Hematopoietic multipotent progenitor cell treated with erythropoietin and hydrocortisone succinate and interleukin-3 and kit ligand, for 4 days (in vitro differentiated cells): ENCODE measurements at regions not wholly inside any gene's neighbourhood (a gene's known extent, or its start where the extent isn't known, plus 50 kb on each side); places are given as distances from the start of the nearest gene placed in this dataset.
"Not testable (repeated sequence)": the region's sequence is repeated elsewhere in the genome, so short reads cannot be mapped to it uniquely, and the experiment has no call there.

Experiments
- DNase-seq: peaks from one replicate; pipeline ENCODE4 v3.0.0-alpha.2; 2015

DNA sequence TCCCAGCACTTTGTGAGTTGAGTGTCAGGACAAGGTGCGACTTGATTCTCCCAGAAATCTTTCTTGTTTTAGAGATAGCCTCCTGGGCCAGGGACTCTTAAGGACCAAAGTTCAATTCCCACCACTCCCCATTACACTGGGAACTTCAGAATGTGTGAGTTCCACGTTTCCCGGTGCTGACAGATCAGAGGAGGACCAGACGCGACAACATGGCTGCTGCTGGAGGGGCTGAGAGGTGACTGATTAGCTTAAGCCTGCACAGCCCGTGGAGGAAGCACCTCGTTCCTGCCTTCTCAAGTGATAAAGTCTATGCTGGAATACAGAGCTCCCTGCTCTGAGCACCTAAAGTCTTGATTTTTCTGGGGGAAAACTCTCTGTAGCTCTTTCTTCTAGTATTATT is 175.2 kb upstream of the FERMT1 start:
- no peak for DNase-seq

DNA sequence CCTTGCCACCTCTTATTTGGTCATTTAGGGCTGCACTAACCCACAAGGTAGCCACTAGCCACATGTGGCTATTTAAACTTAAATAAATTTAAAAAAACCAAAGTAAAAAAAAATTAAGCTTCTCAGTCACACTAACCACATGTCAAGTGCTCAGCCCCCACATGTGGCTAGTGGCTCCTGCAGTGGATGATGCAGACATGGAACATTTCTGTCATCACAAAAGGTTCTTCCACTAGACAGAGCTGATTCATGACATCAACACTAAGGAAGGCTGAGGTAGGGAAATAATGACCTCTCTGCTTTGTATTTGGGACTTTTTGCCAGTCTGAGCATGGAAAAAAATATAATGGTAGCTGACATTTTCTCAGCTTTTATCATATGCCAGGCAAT is 173.0 kb upstream of the FERMT1 start:
- no peak for DNase-seq

DNA sequence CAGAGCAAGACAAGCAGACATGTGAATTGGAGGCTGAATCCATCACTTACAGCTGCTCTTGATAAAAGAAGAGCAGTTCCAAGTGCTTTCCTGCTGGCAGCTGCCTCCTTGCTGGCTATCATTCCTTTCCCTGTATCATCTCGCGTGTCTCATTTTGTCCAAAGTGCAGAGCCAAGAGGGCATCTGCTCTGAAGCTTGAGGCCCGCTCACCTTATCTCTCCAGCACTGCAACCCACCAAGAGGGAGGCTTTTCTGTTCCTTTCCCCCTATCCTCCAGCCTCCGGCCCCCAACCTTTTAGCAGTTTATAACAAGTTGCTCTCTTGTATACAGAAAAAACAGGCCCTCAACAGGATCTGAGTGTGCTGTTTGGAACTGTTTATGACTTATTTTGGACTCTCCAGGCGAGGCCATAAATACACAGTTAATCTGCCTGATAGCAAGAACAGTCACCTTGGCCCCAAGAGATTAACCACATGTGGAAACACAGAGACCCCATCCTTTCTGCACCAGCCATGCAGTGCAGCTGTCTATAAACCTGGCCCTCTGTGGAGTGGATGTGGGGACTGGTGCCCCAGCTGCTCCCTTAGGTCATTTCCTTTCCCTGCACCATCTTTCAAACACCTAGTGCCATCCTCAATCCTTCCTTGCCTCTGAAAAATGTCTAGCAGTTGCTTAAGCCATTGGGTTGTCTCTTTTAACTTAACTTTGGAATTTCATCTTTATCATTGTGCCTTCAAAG is 172.5 kb upstream of the FERMT1 start:
- DNase-seq = no peak

DNA sequence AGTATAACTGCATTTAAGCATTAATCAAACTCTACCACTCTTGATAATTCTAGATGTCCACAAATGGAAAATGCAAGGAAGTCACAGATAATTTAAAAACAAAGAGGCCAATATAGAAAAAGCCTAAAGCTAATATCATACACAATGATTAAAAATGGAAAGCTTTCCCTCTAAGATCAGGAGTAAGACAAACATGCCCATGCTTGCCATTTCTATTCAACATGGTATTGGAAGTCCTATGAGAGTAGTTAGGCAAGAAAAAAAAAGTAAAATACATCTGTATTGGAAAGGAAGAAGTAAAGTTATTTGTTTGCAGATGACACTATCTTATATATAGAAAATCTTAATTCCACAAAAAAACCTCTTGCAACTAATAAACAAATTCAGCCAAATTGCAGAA is 164.6 kb upstream of the FERMT1 start:
- DNase-seq = no peak

DNA sequence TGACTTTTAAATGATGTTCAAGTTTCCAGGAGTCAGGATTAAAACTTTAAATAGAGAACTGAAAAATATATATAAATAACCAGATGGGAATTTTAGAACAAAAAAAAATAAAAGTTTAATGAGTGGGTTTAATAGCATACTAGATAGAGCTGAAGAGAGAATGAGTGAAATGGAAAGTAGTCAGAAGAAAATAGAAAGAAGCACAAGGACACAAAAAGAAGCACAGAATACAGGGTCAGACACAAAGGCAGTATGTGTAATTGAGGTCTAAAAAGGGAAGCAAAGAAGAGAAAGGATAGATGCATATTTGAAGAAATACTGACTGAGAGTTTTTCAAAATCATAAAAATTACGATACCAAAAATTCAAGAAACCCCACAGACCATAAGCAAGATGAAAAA is 159.8 kb upstream of the FERMT1 start:
- no peak for DNase-seq

DNA sequence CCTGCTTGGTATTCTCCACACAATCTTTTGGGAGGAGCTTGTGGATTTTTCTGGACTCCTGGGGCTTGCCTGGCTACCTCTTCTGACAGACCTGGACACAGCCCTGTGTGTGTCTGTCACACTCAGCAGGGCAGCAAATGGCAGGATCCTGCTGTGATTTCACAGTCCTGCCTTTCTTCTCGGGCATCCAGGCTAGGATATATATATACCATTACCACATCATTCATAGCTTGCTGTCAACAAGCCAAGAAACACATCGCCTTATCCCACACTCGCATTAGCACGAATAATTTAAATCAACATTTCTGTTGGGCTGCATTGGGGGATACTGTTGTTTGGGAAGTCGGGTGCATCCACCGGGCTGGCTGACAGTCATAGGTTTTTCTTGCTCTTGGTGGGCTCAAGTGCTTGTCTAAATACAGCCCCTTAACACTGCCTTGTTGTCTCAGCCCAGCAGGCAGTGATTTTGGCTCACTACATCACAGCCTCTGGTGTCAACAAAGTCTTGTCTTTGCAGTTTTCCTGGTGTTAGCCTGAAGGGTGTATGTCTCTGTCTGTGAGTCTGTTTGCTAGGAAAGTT is 154.9 kb upstream of the FERMT1 start:
- no peak for DNase-seq

DNA sequence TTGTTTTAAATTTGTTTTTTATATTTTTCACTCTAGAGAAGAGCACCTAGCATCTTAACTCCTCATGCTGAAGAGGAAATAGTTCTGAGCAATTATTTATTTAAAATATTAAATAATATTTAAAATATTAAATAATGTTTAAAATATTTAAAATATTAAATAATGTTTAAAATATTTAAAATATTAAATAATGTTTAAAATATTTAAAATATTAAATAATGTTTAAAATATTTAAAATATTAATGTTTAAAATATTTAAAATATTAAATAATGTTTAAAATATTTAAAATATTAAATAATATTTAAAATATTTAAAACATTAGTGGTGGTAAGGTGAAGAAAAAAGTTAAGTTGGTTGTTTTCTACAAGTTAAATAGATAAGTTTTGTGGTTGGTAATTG is 147.6 kb upstream of the FERMT1 start:
- not testable (repeated sequence) for DNase-seq

DNA sequence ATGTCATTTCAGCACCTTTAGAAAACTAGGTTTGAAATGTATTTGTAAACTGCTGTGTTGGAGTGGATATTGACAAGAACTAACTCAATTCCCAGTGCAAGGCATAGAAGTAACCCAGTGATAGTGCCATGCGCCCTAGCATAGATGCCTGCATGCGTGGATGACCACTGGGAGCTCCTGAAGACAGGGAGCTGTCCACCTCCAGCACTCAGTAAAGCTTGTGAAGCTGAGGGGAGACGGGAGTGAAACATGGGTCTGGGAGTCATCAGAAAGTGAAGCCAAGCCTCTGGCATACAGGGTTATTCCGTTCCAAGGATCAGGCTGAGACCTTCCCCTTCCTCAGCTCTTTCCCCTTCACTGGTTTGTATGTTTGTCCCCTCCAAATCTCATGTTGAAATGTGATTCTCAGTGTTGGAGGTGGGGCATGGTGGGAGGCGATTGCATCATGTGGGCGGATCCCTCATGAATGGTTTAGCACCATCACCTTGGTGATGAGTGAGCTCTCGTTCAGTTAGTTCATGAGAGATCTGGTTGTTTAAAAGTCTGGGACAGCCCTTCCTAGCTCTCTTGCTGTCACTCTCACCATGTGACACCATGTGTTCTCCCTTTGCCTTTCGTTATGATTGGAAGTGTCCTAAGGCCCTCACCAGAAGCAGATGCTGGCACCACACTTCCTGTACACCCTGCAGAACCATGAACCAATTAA is 146.5 kb upstream of the FERMT1 start:
- no peak for DNase-seq

DNA sequence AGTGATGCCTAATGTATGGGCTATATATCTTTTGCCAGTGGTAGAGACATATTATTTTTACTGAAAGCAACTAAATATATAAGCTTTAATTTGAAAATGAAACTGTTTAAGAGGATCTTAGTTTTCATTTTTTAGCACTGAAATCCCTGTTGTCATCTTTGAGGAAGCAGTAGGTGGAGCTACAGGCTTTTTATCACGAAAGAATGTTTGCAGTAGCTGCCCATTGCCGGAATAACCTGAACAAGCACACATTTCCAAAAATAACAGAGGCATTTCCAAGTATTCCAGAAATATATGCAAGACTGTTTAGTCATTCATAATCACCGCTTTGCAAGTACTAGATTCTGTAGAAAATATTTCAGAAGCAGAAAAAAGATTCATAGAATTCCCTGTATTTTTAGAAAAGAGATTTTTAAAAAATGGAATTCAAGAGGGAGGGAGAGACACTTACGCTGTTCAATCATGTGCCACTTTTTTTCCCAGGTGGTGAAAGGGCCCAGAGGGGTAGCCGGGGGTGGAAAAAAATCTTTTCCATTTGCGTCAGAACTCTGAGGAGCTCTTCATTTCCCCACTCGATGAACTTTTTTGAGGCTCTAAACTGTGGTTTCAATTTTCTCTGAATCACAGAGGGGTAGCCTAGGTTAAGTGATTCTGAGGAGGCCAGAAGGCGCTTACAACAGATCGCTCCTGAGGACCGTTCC is 142.5 kb upstream of the FERMT1 start:
- DNase-seq = peak; percentile 41

DNA sequence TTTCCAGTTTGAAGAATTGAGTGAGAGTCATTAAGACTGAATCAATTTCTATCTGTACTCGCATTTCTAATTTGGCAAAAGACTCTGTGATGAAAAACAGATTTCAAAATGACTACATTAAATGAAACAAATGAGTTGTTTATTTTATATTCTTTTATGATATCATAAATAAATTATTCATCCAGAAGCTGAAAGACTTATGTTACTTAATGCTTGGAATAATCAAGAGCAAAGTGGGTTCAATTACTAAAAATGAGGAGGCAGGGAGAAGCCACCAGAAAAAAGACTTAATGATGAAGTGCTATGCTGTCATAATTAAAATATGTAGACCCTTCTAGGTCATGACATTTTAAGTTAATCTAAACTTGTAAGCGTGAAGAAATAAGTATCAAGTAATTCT is 130.6 kb upstream of the FERMT1 start:
- DNase-seq = no peak

DNA sequence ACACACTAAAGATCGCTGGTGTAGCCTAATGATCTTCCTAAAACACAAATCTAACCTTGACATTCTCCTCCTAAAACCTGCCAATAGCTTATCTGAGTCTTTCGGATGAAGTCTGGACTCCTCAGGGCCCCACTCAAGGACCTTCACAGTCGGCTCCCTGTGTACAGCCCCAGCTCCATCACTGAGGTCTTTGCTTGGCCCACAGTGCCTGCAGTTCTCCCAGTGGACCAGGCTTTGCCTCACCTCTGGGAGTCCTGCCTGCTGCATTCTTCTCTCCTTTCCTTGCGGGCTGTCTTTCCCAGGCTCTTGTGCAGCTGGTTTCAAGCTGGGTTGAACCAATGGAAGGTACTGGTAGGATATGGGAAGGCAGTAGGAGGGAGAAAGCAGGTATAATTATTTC is 122.6 kb upstream of the FERMT1 start:
- no peak for DNase-seq

DNA sequence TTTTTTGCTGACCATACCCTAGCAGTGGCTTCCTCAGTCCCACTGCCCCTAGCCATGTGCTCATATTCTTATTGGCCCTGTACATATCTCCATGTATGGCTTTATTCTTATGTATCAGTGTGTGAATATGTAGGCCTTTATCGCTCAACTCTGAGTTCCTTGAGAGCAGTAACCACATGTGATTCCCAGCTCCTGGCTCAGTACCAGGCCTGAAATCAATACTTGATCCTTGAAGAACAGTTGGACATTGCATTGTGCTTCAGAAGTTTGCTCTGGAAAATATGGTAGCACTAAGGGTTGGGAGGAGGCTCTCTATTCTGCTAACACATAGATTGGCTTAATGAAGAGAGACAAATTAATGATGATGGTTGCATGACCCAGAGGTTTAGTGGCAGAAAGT is 118.8 kb upstream of the FERMT1 start:
- DNase-seq = no peak

DNA sequence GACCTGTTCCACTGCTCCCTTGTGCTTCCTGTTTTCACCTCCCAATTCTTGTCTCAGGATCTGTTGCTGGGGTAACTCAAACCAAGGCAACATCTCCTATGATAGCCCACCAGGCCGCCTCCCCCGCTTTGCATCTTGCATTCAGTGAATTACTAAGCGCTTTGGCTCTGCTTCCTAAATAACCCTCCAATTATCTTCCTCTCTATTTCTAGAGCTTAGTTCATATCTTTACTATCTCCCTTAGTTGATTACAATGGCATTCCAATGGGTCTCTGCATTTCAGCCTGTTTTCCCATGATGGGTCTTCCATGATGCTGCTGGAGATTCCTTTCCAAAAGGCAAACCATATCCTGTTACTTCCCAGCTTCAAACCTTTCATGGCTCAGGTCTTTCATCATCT is 117.2 kb upstream of the FERMT1 start:
- DNase-seq = no peak

DNA sequence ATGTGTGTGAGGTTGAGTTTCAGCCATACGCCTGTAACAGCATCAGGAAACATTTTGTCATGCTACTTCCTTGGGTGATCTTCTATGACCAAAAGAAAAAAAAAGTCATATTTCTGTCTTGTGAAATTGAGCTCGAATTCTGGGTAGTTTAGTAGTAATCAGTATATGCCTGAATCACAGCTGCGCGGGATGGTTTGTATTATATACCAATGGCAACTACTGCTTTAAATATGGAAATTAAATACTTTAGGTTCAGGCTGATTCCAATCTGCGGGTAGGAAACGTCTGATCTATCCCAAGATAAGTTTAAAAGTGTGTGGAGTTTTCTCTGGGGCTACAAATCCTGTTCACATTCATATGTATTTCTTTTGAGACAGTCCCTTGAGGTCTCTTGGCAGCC is 115.6 kb upstream of the FERMT1 start:
- no peak for DNase-seq

DNA sequence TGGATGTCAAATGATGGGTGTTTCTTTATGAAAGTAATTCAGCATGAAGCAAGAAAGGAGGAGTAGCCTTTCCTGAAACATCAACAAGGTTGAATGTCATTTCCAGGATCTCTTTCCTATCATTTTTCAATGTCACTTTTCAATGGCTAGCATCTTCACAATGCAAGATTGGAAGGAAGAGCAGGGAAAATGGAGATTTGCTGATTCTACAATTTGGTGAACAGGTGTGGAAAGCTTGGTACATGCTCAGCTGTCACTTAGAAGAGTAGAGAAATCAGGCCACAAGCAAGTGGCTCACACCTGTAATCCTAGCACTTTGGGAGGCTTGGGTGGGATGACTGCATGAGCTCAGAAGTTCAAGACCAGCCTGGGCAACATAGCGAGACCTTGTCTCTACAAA is 112.7 kb upstream of the FERMT1 start:
- DNase-seq = no peak

DNA sequence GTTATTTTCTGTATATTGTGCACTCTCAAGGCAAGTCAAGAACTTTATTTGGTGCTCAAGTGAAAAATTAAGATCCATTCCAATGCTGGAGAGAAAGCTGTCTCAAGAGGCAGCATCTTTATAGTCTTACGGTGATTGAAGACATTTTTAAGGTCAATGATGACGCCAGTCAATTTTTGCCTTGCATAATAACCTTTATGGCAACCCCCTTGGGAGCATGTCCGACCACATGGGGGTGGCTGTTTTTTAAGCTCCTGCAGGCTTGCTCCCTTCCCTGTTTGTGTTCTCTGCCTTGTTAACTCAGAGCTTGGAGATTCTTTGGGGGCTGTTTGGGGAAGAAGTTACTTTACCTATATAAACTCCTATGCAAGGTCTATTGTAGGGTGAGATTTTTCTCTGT is 109.6 kb upstream of the FERMT1 start:
- no peak for DNase-seq

DNA sequence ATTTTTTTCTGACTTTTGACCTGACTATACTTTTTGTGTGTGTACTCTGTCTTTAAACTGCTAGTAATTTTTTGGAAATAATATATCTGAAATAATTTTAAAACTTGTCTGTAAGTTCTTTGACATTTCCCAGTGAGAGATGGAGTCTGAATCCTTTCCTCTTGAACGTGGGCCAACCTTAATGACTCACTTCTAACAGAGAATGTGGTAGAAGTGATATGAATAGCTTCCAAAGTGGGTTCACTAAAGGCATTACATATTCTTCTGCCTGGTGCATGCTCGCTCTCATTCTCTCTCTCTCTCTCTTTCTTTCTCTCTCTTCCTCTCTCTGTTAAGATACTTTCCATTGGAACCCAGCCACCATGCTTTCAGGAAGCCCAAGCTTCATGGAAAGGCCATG is 108.7 kb upstream of the FERMT1 start:
- DNase-seq = no peak

DNA sequence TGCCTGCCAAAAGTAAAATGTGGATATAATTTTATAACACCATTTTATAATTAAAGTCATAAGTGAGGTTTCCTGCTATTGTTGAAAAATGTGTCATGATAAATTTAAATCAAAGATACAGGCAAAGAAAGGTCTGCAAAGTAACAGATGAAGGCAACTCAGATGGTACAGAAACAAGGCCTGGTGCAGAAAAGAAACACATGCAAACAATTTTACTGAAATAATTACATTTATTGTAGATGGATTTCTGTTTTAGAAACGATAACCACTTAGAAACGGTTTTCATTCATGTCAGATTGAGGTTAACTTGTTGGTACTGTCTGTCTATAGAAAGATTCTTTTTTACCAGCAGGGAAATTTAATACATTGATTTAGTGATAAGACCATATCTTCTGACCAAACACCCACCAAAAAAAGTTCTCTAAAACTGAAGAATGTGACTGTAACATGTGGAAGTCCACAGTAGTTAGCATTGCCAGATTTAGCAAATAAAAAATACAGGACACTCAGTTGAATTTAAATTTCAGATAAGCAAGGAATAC is 105.5 kb upstream of the FERMT1 start:
- no peak for DNase-seq

DNA sequence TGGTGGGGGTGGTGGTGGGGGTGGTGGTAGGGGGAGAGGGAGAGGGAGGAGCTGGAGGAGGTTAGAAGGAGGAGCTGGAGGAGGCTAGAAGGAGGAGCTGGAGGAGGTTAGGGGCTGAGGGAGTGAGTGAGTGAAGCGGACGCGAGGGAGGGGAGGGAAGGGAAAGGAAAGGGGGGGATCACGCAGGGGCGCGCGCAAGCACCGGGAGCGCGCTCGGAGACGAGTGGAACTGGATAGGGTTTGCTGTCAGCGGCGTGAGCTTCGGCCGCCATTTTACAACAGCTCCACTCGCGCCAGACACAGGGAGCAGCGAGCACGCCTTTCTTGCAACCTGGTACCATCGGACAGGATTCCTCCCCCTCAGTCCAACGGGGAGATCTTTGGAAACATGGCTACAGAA is 90.5 kb upstream of the FERMT1 start:
- DNase-seq = no peak

DNA sequence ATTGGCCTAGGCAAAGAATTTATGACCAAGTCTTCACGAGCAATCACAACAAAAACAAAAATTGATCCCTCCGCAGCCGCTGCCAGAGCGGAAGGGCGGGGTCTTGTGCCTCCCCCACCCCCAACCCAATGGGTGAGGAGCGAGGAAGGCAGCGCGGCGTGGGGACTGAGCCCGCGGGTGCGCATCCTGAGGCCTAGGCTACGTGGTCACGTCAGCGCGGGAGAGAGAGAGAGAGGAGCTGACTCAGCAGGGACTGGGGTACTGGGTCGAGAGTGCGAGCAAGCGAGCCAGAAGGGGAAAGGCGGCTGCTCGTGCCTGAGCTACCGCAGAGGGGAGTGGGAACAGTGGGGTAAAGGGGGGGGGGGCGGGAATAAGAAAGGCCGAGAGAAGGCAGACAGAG is 90.1 kb upstream of the FERMT1 start:
- no peak for DNase-seq

DNA sequence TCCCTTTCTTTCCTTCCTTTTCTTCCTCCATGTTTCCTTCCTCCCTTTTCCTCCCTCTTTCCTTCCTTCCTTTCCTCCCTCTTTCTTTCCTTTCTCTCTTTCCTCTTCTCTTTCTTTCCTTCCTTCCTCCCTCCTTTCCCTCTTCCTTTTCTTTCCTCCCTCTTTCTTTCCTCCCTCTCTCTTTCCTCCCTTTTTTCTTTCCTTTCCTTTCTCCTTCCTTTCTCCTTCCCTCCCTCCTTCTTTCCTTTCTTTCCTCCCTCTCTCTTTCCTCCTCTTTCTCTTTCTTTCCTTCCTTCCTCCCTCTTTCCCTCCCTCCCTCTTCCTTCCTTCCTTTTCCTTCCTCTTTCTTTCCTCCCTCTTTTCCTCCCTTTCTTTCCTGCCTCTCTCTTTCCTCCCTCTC is 86.3 kb upstream of the FERMT1 start:
- DNase-seq = no peak

DNA sequence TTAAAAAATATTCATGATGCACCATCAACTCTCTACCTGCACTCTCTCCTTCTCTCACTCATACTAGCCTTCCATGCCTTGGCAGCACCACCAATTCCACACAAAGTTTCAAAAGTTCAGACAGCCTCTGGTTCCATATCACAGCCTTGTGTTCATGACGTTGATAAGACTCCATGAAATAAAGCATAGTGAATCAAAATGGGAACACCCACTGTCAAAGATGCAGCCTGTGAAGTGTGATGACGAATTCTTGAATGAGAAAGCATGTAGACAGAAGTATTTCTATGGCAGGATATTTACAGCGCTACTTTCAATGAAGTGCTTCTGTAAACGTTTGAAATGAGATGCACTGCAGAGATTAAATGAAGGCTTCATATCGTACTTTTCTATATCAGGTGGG is 77.3 kb upstream of the FERMT1 start:
- DNase-seq = no peak

DNA sequence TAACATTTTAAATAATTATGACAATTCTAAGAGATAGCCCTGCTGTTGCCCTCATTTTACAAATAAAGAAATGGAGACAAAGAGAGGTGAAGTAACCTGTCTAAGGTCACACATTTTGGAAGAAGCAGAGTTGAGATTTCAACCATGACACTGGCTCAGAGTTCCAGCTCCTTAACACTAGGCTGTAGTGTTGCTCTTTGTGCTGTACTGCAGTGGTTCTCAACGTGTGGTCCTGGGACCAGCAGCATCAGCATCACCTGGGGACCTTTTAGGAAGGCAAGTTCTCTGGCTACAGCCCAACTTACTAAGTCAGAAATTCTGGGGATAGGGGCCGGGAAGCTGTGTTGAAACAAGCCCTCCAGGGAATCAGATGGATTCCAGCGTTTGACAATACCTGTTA is 62.4 kb upstream of the FERMT1 start:
- no peak for DNase-seq

DNA sequence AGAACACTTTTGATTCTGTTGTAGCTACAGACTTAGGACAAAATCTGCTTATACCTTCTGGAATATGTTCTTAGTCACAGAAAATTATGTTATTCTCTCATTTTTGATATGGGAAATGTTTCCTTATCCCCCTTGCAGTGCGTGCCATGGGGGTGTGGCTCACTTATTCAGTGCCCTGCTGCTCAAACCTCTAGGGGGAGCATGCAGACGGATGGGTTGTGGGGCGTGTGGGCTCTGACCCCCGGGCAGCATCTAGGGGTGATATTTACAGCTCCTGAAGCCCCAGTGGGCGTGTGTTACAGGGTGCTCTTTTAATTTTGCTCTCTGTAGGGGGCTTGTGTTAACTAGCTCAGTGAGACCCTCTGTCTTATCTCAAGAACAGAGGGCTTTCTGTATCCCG is 61.3 kb upstream of the FERMT1 start:
- DNase-seq = peak; percentile 4
